ENCODE measurements at regions not wholly inside any gene's neighbourhood (a gene's known extent, or its start where the extent isn't known, plus 50 kb on each side); places are given as distances from the start of the nearest gene placed in this dataset.

DNA sequence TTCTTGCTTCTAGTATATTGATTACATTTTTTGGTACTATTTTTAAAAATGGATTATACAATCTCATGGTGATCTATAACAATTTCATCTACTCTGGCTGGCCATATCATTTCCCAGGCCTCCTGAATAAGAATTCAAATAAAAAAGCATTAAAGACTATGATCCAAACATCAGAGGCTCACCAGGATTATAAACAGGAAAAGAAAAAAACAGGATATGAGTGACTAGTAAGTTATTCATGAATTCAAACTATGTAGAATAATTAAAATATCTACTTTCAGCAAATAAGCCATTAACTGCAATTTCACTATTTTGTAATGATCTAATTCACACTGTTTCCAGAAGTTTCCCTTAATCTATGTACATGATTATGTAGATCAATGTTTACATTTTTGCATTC is 293.1 kb upstream of the CDH6 start:
- no peaks in the 10 kb centered on the region for H3K4me1 ChIP-seq
- no peaks in the 10 kb centered on the region for H3K9me3 ChIP-seq (replicated peaks)
- DNase-seq: no peak
- H3K36me3 ChIP-seq: no peaks in the 10 kb centered on the region
- H3K4me3 ChIP-seq: no peak overlapping the region
- H3K27ac ChIP-seq (replicated peaks): no peak overlapping the region
- TF ChIP-seq, protein P1, sequence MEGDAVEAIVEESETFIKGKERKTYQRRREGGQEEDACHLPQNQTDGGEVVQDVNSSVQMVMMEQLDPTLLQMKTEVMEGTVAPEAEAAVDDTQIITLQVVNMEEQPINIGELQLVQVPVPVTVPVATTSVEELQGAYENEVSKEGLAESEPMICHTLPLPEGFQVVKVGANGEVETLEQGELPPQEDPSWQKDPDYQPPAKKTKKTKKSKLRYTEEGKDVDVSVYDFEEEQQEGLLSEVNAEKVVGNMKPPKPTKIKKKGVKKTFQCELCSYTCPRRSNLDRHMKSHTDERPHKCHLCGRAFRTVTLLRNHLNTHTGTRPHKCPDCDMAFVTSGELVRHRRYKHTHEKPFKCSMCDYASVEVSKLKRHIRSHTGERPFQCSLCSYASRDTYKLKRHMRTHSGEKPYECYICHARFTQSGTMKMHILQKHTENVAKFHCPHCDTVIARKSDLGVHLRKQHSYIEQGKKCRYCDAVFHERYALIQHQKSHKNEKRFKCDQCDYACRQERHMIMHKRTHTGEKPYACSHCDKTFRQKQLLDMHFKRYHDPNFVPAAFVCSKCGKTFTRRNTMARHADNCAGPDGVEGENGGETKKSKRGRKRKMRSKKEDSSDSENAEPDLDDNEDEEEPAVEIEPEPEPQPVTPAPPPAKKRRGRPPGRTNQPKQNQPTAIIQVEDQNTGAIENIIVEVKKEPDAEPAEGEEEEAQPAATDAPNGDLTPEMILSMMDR (IDR thresholded peaks at IDR 0.05; ENCODE audit: borderline replicate concordance): no peak
- no peaks in the 10 kb centered on the region for H3K27me3 ChIP-seq (ENCODE audit: low read depth)
- intact Hi-C loops (cut with micrococcal nuclease): no loop called here

DNA sequence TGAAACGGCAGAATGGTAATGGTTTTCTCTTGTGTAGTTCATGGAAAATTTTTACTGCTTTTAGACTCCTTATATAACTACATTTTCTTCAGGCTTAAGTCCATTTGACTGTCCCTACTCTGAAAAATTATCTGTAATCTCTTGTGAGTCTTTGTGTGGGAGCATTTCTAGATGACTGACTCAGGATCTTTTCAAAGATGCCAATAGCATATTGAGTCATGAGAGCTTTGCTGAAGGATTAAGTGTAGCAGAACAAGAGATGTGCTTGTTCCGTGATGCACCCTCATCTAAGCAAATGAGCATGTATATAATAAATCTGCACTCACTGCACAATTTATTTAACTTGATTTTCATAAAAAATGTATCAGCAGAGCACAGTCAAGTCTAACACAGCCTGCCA is 298.7 kb upstream of the CDH6 start:
- DNase-seq: no peak
- TF ChIP-seq, protein P1 (IDR thresholded peaks at IDR 0.05; ENCODE audit: borderline replicate concordance): no peak
- Histone ChIP-seq H3K4me3 (no peak overlapping the region), H3K27me3 (ENCODE audit: low read depth) (no peaks in the 10 kb centered on the region), H3K27ac (replicated peaks) (no peak overlapping the region), H3K4me1 (no peaks in the 10 kb centered on the region), H3K9me3 (replicated peaks) (no peaks in the 10 kb centered on the region), H3K36me3 (no peaks in the 10 kb centered on the region)
- intact Hi-C loops (cut with micrococcal nuclease): no loop called here

DNA sequence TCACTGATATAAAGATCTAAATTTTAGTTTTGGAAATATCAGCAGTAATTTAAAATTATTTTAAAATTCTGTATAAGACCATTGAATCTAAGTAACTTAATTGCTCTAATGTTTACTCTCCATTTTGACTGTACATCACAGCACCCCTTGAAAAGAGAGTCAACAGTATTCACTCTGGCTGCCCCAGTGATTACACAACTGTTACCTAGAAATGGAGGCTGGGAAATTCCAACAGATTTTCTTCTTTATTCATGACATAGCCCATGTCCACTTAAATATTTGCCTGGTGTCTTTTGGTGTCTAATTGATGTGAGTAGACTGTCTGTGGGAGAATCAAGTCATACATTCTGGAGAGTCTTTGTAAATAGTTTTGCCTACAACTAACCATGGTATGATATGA is 301.8 kb upstream of the CDH6 start:
- TF ChIP-seq, protein P1 (IDR thresholded peaks at IDR 0.05; ENCODE audit: borderline replicate concordance): no peak
- H3K36me3 ChIP-seq: no peaks in the 10 kb centered on the region
- no peak overlapping the region for H3K27ac ChIP-seq (replicated peaks)
- no peak overlapping the region for H3K4me3 ChIP-seq
- H3K9me3 ChIP-seq (replicated peaks): no peaks in the 10 kb centered on the region
- H3K4me1 ChIP-seq: no peaks in the 10 kb centered on the region
- no peak for DNase-seq
- no peaks in the 10 kb centered on the region for H3K27me3 ChIP-seq (ENCODE audit: low read depth)
- intact Hi-C loops (cut with micrococcal nuclease): no loop called here

DNA sequence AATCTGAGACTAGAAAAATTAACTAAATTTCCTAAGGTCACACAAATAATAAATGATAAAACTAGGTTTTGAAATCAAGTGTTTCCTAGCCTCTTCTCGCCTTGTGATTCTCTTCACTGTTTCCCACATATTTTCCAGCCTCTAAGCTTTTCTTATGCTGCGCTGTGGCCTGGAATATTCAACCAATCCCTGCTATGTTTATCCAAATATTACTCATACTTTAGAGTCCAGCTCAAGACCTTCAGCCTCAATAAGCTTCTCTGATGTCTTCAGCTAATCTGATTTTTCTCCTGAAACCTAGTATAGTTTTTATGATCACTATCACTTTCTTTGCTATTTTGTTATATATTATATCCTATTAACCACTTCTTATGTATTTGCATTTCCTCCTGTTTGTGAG is 303.1 kb upstream of the CDH6 start:
- Histone ChIP-seq H3K4me3 (no peak overlapping the region), H3K9me3 (replicated peaks) (no peaks in the 10 kb centered on the region), H3K36me3 (no peaks in the 10 kb centered on the region), H3K27ac (replicated peaks) (no peak overlapping the region), H3K4me1 (no peaks in the 10 kb centered on the region), H3K27me3 (ENCODE audit: low read depth) (no peaks in the 10 kb centered on the region)
- TF ChIP-seq, protein P1 (IDR thresholded peaks at IDR 0.05; ENCODE audit: borderline replicate concordance): no peak
- intact Hi-C loops (cut with micrococcal nuclease): no loop called here
- DNase-seq: no peak

DNA sequence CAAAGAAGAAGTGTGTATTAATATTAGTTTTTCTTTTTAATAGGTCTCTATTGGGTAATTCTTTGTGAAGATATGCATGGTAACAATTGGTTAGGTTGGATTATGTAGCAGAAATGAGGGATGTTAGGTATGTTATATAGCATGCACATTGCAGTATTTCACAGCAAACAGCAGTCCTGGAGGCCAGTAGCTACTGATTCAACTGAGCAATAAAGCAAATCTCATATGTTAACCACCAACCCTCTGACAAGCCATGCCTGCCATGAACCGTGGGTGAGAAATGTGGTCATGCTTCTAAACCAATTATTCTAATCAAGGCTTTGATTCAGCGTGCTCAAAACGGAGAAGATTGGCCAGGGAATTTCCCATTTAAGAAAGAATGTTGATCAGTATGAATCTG is 313.0 kb upstream of the CDH6 start:
- no peak for DNase-seq
- Histone ChIP-seq H3K4me3 (no peak overlapping the region), H3K27me3 (ENCODE audit: low read depth) (no peaks in the 10 kb centered on the region), H3K9me3 (replicated peaks) (peaks cover 9% of the 10 kb centered on the region), H3K27ac (replicated peaks) (no peak overlapping the region), H3K4me1 (no peaks in the 10 kb centered on the region), H3K36me3 (no peaks in the 10 kb centered on the region)
- intact Hi-C loops (cut with micrococcal nuclease): no loop called here
- TF ChIP-seq, protein P1 (IDR thresholded peaks at IDR 0.05; ENCODE audit: borderline replicate concordance): no peak

DNA sequence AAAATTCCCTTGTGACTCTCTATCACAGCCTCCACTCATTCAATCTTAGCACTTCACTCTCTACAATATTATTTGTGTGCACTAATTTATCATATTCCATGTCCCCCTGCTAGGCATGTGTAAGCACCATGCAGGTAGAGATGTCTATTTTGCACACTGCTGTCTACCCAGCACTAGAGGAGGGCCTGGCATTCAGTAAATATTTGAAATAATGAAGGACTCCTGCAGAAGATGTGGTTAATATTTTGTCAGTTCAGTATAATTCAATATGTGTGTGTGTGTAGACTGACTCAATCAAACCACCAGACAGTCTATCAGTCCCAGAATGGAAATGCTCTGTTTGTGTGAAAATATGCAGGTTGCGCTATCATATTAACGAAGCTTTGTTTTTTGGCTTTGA is 313.6 kb upstream of the CDH6 start:
- DNase-seq: no peak
- H3K36me3 ChIP-seq: no peaks in the 10 kb centered on the region
- intact Hi-C loops (cut with micrococcal nuclease): no loop called here
- TF ChIP-seq, protein P1 (IDR thresholded peaks at IDR 0.05; ENCODE audit: borderline replicate concordance): no peak
- no peaks in the 10 kb centered on the region for H3K27me3 ChIP-seq (ENCODE audit: low read depth)
- no peak overlapping the region for H3K27ac ChIP-seq (replicated peaks)
- no peak overlapping the region for H3K4me3 ChIP-seq
- peaks cover 9% of the 10 kb centered on the region for H3K9me3 ChIP-seq (replicated peaks)
- peaks cover under 1% of the 10 kb centered on the region for H3K4me1 ChIP-seq

All from left ventricle myocardium inferior (tissue), 1 donor.